ENCODE measurements at regions not wholly inside any gene's neighbourhood (a gene's known extent, or its start where the extent isn't known, plus 50 kb on each side); places are given as distances from the start of the nearest gene placed in this dataset.
A peak's percentile ranks its signal among the peaks of the same experiment; 100 is the strongest.
"Not testable (repeated sequence)": the region's sequence is repeated elsewhere in the genome, so short reads cannot be mapped to it uniquely, and the experiment has no call there.

DNA sequence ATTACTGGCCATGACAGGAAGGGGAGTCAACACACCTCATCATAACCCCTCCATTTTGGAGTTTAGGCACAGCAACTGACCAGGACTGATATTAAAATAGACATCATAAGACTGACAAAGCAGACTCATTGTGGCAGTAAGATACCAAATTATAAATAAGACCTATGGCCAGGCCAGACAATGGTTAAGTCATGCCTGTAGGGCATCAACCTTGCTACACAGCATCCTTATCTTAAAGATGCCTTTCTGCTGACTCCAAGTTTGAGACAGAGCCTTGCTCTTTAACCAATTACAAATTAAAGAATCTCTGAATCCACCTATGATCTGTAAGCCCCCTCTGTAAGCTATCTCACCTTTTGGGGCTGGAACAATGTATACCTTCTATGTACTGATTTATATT is 65.5 kb downstream of the VCX2 start:
- no peak for DNase-seq (ENCODE audit: low spot score)

GRCh38 chrX:8103655-8104054 is 67.4 kb downstream of the VCX2 start:
- DNase-seq (ENCODE audit: low spot score): no peak

GRCh38 chrX:8091510-8091909 is 79.6 kb downstream of the VCX2 start:
- no peak for DNase-seq (ENCODE audit: low spot score)

DNA sequence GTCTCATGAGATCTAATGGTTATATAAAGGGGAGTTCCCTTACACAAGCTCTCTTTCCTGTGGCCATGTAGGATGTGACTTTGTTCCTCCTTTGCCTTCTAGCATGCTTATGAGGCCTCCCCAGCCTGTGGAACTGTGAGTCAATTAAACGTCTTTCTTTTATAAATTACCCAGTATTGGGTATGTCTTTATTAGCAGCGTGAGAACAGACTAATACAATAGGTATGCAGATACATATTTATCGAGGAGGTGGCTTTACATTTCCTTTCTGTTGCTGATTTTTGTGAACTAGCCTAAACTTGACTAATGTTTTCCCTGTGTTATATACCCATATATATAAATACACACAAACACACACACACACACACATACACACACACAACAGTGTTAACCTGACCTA is 80.2 kb downstream of the VCX2 start:
- DNase-seq (ENCODE audit: low spot score): no peak

DNA sequence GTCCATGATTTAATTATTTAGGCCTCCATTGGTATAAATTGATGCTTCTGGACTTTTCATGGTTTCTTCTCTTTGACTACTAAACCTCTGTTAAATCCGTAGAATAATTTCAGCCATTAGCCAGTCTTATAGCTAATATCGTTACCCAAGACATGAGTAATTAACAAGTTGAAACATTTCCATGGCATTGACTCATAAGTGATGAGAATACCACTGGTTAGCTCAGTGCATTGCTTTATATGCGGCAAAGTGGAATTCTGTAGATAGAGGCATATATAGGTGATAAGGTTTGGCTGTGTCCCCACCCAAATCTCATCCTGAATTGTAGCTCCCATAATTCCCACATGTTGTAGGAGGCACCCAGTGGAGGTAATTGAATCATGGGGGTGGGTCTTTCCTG is 80.6 kb downstream of the VCX2 start:
- DNase-seq (ENCODE audit: low spot score): no peak

DNA sequence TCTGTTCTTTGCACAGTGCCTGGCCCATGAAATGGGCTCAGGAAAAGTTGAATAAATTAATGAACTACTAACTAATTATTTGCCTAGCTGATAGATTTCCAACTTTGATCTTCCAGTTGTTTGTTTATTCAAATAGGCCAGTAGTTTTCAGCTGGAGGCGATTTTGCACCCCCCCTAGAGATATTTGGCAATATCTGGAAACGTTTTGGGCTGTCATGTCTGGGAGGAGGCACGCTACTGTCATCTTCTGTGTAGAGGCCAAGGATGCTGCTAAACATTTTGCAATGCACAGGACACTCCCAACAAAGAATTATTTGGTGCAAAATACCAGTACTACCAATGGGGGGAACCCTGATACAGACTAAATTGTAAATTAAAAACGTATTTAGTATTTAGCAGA is 81.9 kb downstream of the VCX2 start:
- DNase-seq (ENCODE audit: low spot score): no peak

DNA sequence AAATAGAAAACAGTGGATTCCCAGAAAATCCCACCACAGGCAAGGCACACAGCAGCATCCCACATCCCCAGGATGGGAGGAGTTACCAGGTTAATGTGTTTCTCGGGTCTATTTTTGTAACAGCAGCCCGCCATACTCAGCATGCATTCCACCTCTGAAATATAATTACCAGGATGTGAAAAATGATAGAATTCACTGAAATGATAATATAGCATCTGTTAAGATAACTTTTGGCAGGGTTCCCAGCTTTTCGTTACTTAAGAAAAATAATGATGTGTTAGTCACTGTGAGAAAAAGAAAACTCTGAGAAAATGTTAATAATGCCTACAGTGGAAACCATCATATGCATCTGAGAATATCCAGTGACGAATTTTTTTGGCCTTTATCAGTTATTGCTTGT is 87.1 kb downstream of the VCX2 start:
- no peak for DNase-seq (ENCODE audit: low spot score)

DNA sequence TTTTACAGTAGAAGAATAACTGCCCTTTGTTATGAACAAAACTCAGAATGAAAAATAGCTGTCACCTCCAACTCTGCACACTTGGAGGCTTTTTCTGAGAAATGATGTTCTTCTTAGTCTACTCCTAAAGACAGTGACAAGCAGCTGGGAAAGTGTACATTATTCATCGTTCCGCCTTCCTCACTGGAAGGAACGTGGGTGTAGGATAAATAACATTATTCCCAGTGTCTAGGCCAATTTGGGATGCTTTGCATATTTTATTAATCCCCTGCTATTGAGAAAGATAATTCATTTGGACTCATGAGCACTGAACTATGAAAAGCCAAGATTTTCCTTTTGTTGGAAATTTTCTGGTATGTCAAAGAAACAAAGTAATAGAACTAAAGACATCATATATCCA is 87.8 kb downstream of the VCX2 start:
- DNase-seq (ENCODE audit: low spot score): no peak

DNA sequence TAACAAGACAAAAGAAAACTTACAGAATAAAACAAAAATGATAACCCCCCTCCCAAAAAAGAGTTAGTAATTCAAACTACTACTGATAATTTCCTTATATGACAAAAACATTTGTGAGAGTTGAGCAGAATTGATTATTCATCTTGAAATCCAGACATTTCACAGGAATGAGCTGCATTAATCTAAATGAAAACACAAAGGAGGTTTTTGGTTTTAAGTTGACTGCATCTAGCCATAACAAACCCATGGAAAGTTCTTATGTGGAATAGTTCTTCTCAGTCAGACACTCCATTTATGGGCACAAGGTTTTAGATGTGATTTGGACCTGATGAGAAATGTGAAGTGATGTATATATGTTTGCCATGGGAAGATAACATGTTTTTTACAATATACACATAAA is 95.4 kb downstream of the VCX2 start:
- DNase-seq (ENCODE audit: low spot score): no peak

- peak; percentile 66 for DNase-seq (ENCODE audit: low spot score)
These were observed 103.2 kb downstream of the VCX2 start for GRCh38 chrX:8067754-8068462.

GRCh38 chrX:8052909-8053308 is 118.2 kb downstream of the VCX2 start:
- no peak for DNase-seq (ENCODE audit: low spot score)

GRCh38 chrX:8049827-8050226 is 121.2 kb downstream of the VCX2 start:
- no peak for DNase-seq (ENCODE audit: low spot score)

DNA sequence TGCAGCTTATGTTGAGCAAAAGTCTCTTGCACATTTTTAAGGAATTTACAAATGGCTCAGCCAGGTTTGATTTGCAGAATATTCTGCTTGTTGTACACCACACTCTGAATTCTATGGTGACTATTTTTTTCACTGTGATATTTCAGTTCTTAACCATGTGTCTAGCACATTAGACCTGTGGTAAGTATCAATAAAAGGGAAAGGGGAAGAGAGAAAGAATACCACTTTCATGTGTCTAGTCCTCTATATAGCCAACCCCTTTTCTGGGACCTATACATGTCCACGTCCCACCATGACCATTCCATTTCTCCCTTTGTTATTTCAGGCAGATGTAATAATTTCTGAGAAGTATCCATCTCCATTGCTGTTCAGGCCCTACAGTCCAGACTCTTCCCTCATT is 121.3 kb upstream of the PNPLA4 start:
- no peak for DNase-seq (ENCODE audit: low spot score)

GRCh38 chrX:8044947-8045346 is 117.7 kb upstream of the PNPLA4 start:
- DNase-seq (ENCODE audit: low spot score): no peak

- DNase-seq (ENCODE audit: low spot score): no peak
These were observed 116.3 kb upstream of the PNPLA4 start for GRCh38 chrX:8043546-8043945.

DNA sequence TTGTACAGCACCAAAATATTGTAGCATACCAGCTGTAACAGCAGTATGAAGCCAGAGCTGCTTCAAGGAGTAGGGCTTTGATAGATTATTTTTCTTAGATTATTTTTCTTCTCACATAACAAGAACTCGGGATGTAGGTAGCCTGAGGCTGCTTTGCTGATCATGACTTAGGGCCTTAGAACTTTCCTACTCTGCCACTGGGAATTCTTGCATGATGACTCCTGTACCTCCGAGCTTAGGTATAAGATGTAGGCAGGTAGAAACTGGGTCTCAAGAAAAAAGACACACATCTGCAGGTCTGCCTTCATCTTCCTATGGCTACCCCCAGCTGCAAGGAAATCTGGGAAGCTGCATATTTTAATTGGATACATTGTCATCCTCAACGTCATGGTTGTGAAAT is 115.9 kb upstream of the PNPLA4 start:
- DNase-seq (ENCODE audit: low spot score): no peak

DNA sequence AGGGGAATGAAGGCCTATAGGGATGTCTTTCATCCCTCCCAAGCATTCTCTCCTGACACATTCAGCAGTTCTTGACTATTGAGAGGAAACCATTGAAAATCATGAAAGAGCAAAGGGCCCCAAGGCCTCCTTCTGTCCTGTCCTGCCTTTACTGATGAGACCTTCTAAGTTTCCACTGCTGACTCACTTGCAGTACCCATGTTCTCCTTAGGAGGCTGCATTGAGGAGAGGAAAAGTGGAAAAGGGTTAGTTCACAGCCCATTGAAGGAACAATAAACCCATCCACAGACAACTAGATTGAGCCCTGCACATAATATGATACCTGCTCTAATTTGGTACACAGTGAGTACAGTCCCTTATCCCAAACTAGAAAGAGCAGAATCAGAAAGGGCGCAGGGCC is 115.1 kb upstream of the PNPLA4 start:
- DNase-seq (ENCODE audit: low spot score): peak; percentile 27

- DNase-seq (ENCODE audit: low spot score): not testable (repeated sequence)
These were observed 112.5 kb upstream of the PNPLA4 start for GRCh38 chrX:8039711-8040110.

DNA sequence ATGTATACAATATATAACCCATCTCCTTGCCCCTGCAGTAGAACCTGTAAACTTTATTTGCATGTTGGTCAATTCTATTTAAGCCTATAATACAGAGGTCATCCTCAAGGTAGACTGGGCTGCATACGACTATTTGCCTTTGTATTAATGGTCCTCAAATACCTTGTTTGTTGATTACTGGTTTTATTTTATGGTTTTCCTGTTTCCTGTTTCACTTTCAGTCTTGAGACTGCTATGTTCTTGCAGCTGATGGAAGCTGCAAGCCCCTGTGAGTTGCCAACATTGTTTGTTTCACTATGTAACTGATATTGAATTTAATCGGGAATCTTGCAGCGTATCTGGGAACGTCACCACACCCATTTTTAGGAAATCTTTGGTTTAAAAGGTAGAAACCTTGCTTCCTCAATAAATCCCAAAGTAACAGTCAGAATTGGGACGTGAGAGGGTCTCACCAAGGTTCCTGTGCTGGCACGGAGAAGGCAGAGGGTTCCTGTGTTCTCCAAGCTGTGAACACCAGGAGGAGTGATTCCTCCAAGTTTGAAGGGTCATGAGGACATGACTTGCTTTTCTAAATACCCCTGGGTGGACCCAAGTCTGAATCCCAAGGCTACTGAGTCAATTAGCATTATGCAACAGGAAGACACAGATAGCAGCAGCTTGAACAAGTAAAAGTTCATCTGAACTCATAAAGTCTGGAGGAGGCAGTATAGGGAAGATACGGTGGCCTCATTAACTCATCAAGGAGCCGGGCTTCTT is 110.6 kb upstream of the PNPLA4 start:
- DNase-seq (ENCODE audit: low spot score): no peak

DNA sequence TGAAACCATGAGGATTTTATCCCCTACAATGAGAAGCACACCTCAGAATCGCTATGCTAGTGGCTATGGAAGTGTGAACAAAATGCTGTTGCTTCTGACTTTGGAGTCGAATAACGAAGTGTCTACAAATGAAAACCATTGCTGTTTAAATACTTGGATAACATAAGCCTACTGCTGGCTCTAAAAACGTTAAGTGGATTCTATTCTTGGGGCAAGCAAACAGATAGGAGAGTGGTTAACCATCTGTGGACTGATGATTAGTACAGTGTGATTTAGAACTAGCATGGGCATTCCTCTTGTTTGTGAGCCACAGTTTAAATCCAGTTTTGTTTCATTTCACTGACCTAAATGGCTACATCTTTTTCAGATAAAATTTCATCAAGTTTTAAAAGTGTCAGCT is 109.7 kb upstream of the PNPLA4 start:
- DNase-seq (ENCODE audit: low spot score): no peak

DNA sequence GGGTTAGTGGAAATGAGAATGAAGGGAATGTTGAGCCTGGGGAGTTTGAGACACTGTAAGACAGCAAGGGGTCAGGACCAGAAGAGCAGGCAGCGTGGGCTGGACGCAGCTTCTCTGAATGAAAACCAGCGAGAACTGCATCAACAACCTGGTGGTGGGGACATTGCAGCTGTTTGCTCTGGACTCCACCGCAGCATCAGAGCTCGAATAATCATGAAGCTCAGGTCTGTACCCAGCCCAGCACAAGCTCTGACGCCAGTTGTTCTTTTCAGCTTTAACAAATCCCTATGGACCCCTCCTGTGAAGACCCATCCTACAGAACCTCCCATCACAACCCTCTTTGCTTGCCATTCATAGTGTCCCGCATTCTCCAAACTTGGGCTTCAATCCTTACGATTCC is 106.8 kb upstream of the PNPLA4 start:
- DNase-seq (ENCODE audit: low spot score): no peak

GRCh38 chrX:8033175-8033574 is 106.0 kb upstream of the PNPLA4 start:
- DNase-seq (ENCODE audit: low spot score): no peak

- DNase-seq (ENCODE audit: low spot score): no peak
These were observed 103.1 kb upstream of the PNPLA4 start for GRCh38 chrX:8030361-8030760.

GRCh38 chrX:8027827-8028226 is 100.6 kb upstream of the PNPLA4 start:
- no peak for DNase-seq (ENCODE audit: low spot score)
